HG02678 (cell line): ENCODE measurements at regions not wholly inside any gene's neighbourhood (a gene's known extent, or its start where the extent isn't known, plus 50 kb on each side); places are given as distances from the start of the nearest gene placed in this dataset.
"Not testable (repeated sequence)": the region's sequence is repeated elsewhere in the genome, so short reads cannot be mapped to it uniquely, and the experiment has no call there.

ENCODE experiments used
- ATAC-seq: cut with Tn5 transposase; IDR thresholded peaks from one replicate; pipeline ENCODE4 v1.9.1; 2021; ENCODE audit warnings: mild to moderate bottlenecking, moderate library complexity; ENCODE audit not compliant: unreplicated experiment

DNA sequence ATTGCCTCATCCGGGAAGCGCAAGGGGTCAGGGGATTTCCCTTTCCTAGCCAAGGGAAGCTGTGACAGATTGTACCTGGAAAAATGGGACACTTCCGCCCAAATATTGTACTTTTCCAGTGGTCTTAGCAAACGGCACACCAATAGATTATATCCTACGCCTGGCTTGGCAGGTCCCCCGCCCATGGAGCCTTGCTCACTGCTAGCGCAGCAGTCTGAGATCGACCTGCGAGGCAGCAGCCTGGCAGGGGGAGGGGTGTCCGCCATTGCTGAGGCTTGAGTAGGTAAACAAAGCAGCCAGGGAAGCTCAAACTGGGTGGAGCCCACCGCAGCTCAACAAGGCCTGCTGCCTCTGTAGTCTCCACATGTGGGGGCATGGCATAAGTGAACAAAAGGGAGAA, 1075.4 kb upstream of the GOT2 start:
- ATAC-seq = not testable (repeated sequence)

DNA sequence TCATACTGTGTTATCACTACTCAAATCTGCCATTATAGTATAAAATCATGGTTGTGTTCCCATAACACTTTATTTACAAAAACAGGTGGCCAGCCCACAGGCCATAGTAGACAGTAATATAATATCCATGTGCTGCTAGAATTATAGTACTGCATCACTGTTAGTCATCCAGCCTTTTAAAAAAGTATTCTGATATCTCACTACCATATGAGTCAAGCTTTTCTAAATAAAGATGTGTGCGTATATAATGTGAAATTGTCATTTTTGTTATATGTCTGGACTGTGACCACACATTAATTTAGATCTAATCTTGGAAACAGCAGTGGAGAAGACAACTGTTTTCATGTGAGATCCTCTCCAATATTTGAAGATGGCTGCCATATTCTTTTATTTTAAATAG, 1049.1 kb upstream of the GOT2 start:
- ATAC-seq = no peak

DNA sequence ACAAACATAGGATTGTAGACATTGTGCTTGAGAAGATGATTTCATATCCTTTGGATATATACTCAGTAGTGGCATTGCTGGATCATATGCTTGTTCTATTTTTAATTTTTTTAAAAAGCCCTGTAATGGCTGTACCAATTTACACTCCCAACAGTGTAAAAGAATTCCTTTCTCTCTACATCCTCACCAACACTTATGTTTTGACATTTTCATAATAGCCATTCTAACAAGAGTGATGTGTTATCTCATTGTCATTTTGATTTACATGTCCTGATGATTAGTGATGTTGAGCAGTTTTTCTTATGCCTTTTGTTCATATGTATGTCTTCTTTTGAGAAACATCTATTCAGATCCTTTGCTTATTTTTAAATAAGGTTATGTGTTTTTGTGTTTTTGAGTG, 1039.2 kb upstream of the GOT2 start:
- ATAC-seq = no peak

DNA sequence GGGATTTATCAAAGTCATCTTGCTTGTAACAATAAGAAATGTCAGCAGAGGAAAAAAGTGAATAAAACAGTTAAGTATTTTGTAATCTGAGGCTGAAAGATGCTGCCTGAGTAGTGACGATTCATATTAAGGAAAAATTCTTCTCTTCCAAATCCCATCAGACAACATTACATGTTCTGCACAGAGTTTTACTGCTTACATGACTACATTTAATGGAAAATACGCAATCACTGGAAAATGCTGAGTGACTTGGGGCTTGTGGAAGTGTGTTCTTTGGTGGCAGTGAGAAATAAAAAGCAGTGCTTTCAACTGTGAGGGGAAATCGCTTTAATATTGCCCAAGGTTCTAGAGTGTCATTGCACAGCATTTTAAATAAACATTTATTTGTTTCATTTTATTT, 1025.2 kb upstream of the GOT2 start:
- no peak for ATAC-seq

DNA sequence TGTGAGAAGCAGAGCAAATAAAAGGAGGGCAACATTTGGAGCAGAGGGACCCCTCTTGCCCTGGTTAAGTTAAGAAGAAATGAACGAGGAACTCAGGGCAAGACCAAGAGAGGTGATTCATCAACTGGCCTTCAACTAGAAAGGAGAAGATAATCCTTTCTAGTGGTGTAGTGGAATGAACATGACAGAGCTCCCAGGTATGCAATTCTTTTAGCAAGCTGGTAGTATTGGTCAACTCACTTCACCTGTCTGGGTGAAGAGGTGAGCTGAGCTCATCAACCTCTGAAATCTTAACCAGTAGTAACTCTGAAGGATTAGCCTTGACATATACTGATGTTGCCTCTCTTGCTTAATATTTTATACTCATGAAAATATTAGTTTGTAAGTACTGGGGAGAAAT, 1024.7 kb upstream of the GOT2 start:
- no peak for ATAC-seq

DNA sequence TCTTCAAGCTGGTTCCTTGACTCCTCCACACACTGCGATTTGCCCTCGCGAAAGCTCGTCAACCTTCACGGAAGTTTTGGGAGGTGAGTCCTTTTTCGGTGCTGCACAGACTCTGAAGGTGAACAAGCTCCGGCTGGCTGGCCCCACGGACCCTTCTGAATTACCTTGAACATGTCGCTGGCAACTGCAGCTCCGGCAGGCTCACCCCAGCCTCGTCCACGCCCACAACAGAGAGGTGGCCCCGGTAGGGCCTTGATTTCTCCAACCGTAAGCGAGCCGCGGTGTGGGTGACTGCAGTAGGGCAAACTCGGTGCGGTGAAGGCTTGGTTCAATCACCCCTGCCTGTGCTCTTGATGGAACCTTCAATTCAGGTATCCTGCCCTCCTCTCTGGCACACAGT, 1020.7 kb upstream of the GOT2 start:
- no peak for ATAC-seq

DNA sequence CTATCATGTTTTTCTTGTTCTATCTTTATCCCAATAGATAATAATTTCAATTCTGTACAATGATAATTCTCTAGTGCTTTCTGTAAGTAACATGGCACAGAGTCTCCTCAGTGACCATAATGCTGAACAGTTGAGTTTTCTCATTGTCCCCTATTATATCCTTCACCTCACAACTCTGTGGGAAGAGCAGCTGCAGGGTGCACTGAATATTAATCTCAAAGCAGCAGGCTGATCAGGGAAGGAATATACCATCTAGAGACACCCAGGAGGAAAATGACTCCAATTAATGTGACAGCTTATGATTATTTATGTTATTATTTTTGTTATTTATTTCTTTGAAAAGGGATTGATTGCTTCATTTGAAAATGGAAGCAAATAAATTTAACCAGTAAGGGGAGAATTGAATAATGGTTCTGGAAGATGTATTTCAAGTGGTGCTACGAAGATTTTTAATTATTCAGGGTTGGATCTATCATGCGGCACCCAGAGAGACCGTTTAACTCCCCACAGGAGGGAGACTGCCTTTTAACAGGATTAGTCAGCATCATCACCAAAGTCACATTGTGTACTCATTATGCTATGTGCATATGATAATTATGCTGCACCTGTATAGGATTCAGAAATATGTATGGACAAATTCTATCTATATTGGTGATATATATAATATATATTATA, 1015.7 kb upstream of the GOT2 start:
- no peak for ATAC-seq

DNA sequence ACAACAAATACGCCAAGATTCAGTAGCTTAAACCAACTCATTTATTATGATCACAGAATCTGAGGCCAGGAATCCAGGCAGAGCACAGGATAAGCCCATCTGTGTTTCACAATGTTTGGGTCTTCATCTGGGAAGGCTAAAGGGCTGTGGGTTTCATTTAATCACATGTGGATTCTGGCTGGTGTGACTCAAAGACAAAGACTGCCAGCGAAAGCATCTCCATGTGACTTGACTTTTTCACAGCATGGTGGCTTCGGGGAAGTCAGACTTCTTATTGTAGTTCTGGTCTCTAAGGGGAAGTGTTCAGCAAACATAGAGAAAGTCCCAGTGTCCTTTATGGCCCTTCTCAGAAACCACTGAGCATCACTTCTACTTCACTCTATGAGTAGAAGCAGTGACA, 1014.4 kb upstream of the GOT2 start:
- ATAC-seq = no peak

DNA sequence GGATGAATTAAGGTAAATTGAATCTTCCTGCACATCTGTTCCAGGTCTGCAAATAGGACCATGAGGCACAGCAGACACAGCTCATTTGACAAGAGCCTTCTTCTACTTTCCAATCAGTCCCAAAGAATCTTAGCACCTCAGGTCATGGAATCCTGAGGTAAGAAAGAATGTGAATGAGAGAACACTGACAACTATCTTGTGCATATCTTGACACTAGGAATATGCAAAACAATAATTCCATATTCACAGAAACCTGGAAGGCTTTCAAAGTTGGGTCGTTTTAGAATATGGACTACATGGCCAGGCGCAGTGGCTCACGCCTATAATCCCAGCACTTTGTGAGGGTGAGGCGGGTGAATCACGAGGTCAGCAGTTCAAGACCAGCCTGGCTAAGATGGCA, 1009.4 kb upstream of the GOT2 start:
- ATAC-seq = no peak

DNA sequence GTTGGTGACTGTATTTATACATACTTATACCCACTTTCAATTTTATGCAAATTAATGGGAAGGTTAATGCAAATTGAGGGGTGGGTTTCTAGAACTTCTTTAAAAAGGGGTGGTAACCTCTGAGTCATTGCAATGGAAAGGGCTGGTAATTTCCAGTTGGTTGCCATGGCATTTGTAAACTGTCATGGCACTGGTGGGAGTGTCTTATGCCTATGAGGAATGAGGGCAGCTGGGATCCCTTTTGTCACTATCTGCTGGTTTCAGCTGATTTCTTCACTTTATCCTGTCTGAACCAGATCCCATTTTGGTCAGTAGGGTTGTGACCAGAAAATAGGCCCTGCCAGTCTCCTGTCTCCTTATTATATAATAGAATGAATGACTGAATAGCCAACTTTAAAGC, 1006.7 kb upstream of the GOT2 start:
- no peak for ATAC-seq

DNA sequence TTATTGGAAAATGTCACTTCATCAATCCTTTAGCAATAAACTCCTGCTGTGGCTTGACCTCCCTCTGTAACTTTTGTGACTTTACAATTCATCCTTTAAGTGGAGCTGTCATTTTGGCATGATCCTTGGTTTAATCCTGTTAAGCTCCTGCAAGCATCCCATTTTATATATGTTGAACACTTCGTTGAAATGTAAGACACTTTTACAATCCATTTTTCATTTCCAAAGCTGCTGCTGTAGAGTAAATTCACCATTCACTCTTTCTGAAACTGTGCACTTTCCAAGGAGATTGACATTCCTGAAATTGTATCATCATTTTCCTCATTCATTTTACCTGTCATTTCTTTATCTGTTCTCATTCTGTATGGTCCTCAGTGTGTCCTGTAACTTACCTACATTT, 1003.2 kb upstream of the GOT2 start:
- ATAC-seq = no peak

DNA sequence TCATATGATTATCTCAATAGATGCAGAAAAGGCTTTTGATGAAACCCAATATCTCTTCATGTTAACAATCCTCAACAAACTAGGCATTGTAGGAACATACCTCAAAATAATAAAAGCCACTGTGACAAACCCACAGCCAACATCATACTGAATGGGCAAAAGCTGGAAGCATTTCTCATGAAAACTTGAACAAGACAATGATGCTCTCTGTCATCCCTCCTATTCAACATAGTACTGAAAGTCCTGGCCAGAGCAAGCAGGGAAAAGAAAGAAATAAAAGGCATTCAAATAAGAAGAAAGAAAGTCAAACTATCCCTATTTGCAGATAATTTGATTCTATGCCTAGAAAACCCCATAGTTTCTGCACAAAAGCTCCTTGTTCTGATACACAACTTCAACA, 999.2 kb upstream of the GOT2 start:
- ATAC-seq = no peak

DNA sequence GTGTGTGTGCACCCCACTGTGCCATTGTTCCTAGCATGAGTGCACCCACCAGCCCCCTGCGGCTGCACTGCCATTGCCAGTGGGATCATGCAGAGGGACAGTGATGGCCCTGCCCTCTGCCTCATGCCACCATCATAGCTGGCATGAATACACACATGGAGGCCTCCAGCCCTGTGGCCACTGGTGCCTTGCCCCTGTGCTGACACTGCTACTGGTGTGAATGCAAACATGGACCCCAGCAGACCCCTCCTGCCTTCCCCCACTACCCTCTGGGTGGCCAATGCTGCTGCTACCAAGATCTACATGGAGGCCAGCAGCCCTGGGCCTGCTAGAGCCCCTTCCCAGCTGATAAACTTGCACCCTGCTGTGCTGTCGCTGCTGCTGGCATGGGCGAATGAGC, 995.5 kb upstream of the GOT2 start:
- ATAC-seq = no peak

DNA sequence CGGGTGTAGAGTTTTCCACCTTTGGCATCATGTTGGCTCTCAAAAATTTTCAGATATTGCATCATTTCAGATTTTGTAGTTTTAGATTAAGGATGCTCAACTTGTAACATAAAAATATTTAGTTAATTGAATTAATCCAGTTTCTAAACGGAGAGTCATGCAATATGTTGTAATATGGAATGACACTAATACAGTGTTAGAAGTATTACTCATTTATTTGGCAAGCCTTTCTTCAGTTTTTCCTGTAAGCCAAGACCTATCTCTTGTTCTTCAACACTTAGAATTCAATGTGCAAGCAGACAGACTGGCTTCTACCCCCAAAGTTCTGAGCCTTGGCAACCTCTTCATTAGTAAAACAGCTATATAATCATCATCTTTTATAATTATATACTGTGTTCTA, 985.0 kb upstream of the GOT2 start:
- no peak for ATAC-seq

DNA sequence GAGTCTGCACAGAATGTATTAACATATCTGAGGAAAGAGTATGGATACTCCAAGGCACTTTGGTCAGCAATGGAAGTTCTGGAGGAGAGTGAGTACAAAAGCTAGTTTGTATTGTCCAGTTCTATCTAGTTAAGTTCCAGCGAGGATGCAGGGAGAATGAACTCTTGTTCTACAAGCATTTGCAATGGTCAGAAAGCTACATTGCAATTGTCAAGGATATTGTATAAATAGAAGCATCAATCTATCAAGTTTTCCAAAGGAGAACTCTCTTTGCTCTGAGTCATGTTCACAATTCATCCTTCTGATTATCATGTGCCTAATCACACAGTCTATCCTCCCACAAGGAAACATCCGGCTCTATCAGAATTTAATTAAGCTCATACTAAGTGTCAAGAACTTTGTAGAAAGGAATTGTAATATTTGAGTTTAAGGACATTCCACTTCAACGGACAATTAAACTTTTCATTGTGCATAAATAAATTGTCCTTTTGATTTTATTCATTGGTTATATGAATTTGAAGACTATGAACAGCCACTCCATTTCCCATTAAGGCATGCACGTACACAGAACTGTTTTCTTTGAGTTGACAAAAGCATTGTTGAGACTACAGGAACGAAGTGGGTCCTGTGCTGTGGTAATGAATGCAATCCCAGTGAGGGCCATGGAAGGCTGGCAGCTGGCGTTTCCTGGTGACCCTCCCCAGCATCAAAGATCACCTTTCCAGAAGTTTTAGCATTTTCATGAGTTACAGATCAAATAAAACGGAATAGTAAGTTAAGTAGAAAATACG, 973.5 kb upstream of the GOT2 start:
- no peak for ATAC-seq

DNA sequence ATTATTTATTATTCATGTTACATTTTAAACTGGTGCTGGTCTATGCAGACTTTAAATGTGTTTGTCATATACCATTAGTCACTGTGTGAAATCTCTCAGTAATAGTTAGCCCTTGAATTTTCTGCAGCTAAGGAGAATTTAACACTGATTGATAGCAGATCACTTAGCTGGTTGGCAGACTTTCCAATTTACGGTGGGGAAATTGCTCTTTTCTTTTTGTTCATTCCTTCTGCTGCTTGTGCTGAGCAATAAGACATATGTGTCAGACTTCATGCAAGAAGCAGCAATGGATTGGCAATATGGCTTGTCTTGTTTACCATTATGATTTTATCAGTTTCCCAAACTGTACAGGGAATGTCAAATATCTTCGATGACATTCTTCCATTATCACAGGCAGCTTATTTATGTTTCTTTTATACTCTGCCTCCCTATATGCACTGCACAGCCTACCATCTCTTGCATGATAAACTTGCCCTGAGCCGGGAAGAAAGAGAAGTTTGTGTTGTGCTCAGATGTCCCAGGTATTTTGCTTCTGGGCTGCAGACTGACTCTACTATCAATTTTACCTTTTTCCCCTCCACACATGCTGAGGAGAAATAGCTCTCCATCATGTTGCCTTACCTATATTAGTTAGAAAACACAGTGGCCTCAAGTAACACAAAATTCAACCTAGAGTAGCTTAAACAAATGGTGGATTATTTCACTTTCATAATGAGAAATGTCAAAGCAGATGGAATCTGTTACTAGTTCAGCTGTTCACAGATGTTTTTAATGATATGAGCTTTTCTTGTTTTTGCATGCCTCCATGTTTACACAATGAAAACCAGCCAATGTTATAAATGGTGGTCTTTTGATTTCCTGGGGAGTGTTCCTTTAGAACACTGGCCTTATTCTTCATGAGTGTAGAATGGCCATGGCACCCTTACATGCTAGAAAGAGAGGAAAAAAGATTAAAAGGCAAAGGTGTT, 968.1 kb upstream of the GOT2 start:
- ATAC-seq = no peak

DNA sequence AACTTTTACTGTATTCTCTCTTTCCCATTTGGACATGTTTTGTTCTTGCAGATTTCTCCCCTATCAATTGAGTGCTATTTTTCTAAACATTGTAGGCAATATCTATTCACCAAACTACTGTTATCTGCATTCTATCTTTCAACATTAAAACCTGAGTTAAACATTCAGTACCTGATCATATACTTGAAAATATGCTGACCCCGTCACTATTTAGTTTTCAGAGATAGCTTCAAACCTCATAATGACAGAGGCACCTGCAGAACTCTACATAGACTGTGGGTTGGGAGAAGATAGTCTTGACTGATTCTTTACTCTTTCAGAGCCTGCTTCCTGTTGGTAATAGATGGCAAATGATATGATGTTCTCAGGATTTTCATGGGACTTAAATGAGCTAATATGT, 965.7 kb upstream of the GOT2 start:
- ATAC-seq = no peak

DNA sequence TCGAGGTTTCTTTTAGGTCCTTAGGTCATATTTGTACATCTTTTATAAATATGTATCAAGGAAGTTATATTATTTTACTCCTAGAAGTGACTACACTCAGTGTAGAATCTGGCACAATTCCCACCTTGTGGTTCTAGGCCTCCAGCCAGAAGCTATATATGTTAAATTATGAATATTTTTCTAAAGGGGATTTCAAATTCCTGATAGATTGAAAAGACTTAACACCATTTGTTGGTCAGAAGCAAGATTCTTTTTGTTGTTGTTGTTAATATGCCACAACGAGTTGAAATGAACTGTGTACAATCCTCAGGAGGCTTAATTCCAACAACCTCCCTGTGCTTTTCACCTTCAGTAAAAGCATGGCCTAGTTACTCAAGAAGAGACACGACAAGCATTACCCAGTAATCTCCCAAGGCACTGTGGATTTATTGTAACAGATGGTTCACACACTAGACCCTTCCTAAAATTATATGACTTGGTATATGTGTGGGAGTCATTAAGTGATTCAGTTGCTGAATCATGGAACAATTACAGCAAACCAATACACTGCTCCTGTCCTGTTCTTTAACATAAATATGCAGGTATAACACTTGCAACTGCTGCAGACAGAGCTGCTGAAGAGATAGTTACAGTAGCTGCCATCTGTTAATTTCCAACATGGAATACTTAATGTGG, 964.4 kb upstream of the GOT2 start:
- ATAC-seq = no peak

DNA sequence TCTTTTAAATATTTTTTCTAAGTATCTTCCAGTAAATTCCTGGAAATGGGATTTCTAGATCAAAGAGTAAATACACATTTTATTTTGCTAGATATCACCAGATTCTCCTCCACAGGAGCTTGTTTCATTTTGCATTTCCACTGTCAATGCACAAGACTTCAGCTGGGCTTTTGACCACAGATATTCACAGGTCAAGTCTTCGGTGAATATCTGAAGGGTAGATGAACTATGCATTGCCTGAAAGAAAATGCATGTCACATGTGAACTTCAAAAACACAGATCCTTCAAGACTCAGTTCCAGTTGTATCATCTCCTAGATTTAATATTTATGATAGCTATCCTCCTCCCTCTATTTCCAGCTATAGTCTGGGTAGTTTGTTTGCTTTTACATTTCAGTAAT, 963.6 kb upstream of the GOT2 start:
- ATAC-seq = no peak

DNA sequence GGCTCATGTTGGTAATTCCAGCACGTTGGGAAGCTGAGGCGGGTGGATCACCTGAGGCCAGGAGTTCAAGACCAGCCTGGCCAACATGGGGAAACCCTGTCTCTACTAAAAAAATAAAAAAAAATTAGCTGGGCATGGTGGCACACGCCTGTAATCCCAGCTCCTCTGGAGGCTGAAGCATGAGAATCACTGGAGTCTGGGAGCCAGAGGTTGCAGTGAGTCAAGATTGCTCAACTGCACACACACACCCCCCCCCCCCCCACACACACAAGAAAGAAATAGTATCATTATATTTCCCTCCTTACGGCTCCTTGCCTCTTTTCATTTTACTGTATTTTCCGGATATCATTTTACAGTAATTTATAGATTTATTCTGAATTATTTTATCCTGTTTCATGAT, 963.1 kb upstream of the GOT2 start:
- ATAC-seq = no peak

DNA sequence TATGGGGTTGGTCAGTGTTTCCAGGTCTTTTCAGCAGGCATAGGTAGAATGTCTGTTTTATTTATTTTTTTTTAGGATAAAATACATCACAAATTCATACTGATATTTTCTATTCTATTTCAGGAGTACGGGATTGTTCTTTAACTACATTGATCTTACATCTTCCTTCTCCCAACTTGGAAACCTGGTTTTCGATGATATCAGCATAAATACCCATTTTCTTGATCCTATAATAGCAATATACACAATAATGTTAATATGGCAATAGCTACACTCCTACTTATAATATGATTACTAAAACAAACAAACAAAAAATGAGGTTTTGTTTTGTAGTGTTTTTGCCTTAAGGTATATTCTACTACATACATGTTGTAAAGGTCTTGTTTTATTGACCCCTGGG, 962.4 kb upstream of the GOT2 start:
- no peak for ATAC-seq
